Tibial nerve (tissue), 4 donors: ENCODE measurements at regions not wholly inside any gene's neighbourhood (a gene's known extent, or its start where the extent isn't known, plus 50 kb on each side); places are given as distances from the start of the nearest gene placed in this dataset.
"Not testable (repeated sequence)": the region's sequence is repeated elsewhere in the genome, so short reads cannot be mapped to it uniquely, and the experiment has no call there.

Experiments
- DNase-seq, 2 donors: peaks; one replicate each; pipeline ENCODE4 v3.0.0-alpha.2; 2019; ENCODE audit warnings: low spot score in 2 of 2
- H3K27ac ChIP-seq, 4 donors: fragments of 200-600 bp; sonication (generic) in 3 of 4; one replicate each; pipeline ENCODE4 v1.5.1; 2017 to 2019; ENCODE audit warnings: mild to moderate bottlenecking in 1 of 4
- H3K27me3 ChIP-seq, 2 donors: fragments of 200-600 bp; sonication (generic) in 1 of 2; one replicate each; pipeline versions ENCODE4 v1.5.1 to v1.6.0; 2017 to 2019
- H3K36me3 ChIP-seq, 3 donors: fragments of 200-600 bp; sonication (generic); one replicate each; pipeline ENCODE4 v1.5.1; 2018 to 2019
- H3K4me1 ChIP-seq, 4 donors: fragments of 200-600 bp; sonication (generic) in 3 of 4; one replicate each; pipeline ENCODE4 v1.5.1; 2017 to 2019
- H3K4me3 ChIP-seq, 4 donors: fragments of 200-600 bp; sonication (generic) in 3 of 4; one replicate each; pipeline ENCODE4 v1.5.1; 2017 to 2019; ENCODE audit warnings: mild to moderate bottlenecking in 1 of 4, moderate library complexity in 1 of 4
- H3K9me3 ChIP-seq, 4 donors: fragments of 200-600 bp; sonication (generic) in 3 of 4; one replicate each; pipeline ENCODE4 v1.5.1; 2017 to 2019
- CTCF ChIP-seq, 5 experiments: fragments of 200-600 bp in 3 of 5; fragments of 450-650 bp in 2 of 5; sonication (generic) in 3 of 5; IDR thresholded peaks; one replicate each; pipeline ENCODE4 v1.5.1; 2016 to 2019; ENCODE audit warnings: antibody characterized with exemption in 5 of 5, mild to moderate bottlenecking in 3 of 5, moderate library complexity in 2 of 5
- EP300 ChIP-seq, 2 donors: sonication (generic); formaldehyde crosslinking; IDR thresholded peaks; one replicate each; pipeline ENCODE4 v1.6.1; 2017; ENCODE audit warnings: antibody characterized with exemption in 2 of 2, mild to moderate bottlenecking in 1 of 2
- POLR2A ChIP-seq, 2 donors: fragments of 450-650 bp; IDR thresholded peaks; one replicate each; pipeline ENCODE4 v1.6.1; 2017; ENCODE audit warnings: antibody characterized with exemption in 2 of 2, mild to moderate bottlenecking in 2 of 2, moderate library complexity in 2 of 2
- WGBS, 2 donors: methylation state at CpG; one replicate each; pipeline ENCODE4 v1.1.5; 2018; 5-methylcytosine and 5-hydroxymethylcytosine counted together

DNA sequence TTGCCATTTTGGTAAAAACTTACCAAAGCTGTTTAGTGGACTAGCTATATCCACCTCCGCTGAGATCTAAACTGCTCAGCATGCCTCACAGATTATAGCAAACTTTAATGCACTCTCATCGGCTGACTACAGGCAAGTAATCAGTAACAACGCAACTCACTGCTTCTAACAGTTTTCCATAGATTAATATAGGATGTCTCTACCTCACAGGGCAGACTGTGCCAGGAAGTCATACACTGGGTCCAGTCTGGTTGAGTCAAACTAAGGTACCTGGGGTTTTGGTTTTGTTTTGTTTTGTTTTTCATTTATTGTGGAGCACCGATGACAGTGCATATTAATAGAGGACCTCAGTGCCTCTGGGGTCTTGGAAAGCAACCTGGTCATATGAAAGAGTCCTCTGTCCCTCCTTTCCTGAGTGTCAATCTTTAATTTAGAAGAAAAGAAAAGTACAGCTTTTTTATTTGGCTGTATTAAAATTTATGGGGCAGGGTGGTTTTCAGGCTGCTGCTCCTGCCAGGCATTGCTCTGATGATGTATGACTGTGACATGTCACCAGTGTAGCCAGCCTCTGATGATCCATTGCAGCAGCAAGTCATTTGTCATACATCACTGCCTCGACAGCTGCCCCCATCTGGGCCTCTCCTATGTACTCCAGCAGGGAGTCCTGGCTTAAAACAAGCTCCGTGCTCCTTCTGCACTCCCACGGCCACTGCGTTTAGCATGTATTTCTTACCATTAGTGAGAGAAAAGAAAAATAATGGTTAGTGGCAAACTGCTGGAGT lies 854.1 kb downstream of the KCNJ2 start:
- 45 to 48% methylated on average over 8 of the region's 8 CpGs for WGBS, 2 donors
- TF ChIP-seq EP300 (IDR thresholded peaks at IDR 0.05) (no peak), CTCF (IDR thresholded peaks at IDR 0.05) (no peak), POLR2A (IDR thresholded peaks at IDR 0.05) (no peak)
- Histone ChIP-seq H3K27ac (no peak overlapping the region), H3K4me3 (no peak overlapping the region), H3K4me1 (no peaks in the 10 kb centered on the region), H3K9me3 (no peaks in the 10 kb centered on the region), H3K27me3 (no peaks in the 10 kb centered on the region), H3K36me3 (no peaks in the 10 kb centered on the region)
- no peak for DNase-seq

- WGBS, 2 donors: 51 to 52% methylated on average over 3 of the region's 3 CpGs
- Histone ChIP-seq H3K4me1 (no peaks in the 10 kb centered on the region), H3K27ac (no peak overlapping the region), H3K9me3 (no peaks in the 10 kb centered on the region), H3K36me3 (no peaks in the 10 kb centered on the region), H3K27me3 (no peaks in the 10 kb centered on the region), H3K4me3 (no peak overlapping the region)
- TF ChIP-seq POLR2A (IDR thresholded peaks at IDR 0.05) (no peak), EP300 (IDR thresholded peaks at IDR 0.05) (no peak), CTCF (IDR thresholded peaks at IDR 0.05) (no peak)
- no peak for DNase-seq
These were observed 854.8 kb downstream of the KCNJ2 start for GRCh38 chr17:71024172-71024571.

DNA sequence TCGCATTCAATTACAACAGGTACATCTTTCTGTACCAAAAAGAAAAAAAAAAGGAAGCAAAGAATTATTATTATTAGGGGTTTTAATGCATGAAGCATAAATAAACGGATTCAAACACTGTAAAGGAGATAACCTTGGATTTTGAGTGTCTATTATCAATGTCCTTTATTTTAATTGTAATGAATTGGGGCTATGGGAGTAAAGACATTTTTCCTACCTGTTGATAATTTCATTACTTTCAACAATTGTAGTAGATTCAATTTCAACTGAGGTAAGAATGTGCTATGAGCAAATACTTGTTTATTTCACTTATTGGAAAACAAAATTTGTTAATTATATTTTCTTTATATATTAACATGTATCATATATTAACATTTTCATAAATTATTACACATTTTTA lies 855.6 kb downstream of the KCNJ2 start:
- DNase-seq: no peak
- 75 to 82% methylated on average over 2 of the region's 2 CpGs for WGBS, 2 donors
- H3K36me3 ChIP-seq: no peaks in the 10 kb centered on the region
- no peaks in the 10 kb centered on the region for H3K27me3 ChIP-seq
- H3K4me3 ChIP-seq: no peak overlapping the region
- H3K9me3 ChIP-seq: no peaks in the 10 kb centered on the region
- H3K27ac ChIP-seq: no peak overlapping the region
- H3K4me1 ChIP-seq: no peaks in the 10 kb centered on the region
- no peak for TF ChIP-seq POLR2A (IDR thresholded peaks at IDR 0.05)
- TF ChIP-seq CTCF (IDR thresholded peaks at IDR 0.05): no peak
- TF ChIP-seq EP300 (IDR thresholded peaks at IDR 0.05): no peak

DNA sequence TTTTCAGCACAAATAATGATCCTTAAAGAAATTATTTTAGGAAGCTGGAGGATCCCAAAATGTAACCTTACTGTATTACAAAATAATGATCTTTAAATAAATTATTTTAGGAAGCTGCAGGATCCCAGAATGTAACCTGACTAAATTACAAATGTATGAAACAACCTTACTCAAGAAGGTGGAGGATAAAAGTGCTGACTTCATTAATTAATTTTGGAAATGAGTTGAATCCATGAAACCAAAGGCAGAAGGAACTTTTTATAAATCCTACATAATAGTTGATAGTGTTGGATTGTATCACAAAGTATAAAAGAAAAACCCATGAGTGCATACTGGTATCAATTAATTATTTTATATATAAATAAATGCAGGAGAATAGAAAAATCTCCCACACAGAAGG lies 859.9 kb downstream of the KCNJ2 start:
- H3K27ac ChIP-seq: no peak overlapping the region
- no peak for TF ChIP-seq EP300 (IDR thresholded peaks at IDR 0.05)
- no peak overlapping the region for H3K4me3 ChIP-seq
- no peaks in the 10 kb centered on the region for H3K9me3 ChIP-seq
- no peak for DNase-seq
- no peaks in the 10 kb centered on the region for H3K4me1 ChIP-seq
- H3K27me3 ChIP-seq: no peaks in the 10 kb centered on the region
- no peaks in the 10 kb centered on the region for H3K36me3 ChIP-seq

GRCh38 chr17:71031286-71031685 lies 862.0 kb downstream of the KCNJ2 start:
- H3K27me3 ChIP-seq, H3K36me3 ChIP-seq, H3K9me3 ChIP-seq, DNase-seq, H3K27ac ChIP-seq, H3K4me1 ChIP-seq, H3K4me3 ChIP-seq: not testable (repeated sequence)
- 85 to 92% methylated on average over 2 of the region's 2 CpGs for WGBS, 2 donors

DNA sequence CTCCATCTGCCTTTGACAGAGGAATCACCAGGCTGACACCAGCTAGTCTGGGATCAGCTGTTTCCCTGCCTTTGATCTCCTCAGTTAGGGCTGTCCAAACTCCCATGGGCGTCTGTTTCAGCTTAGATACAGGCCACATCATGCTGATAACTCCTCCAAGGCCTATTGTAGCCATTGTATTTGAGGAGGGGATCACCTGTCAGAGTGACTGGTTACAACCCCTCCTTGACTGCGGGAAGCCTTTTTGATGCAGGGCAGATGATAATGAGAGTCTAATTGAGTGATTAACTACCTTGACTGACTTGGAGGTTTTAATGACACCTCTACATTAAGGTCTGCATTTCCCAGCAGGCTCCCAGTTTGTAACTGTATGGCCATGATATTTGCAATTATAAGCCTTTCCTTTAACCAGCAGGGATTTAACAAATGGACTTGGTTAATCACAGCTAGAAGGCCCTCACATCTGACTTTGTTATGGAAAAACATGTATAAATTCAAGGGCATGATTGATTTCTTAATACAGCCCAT lies 863.5 kb downstream of the KCNJ2 start:
- Histone ChIP-seq H3K27ac (no peak overlapping the region), H3K36me3 (no peaks in the 10 kb centered on the region), H3K9me3 (no peaks in the 10 kb centered on the region), H3K4me3 (no peak overlapping the region), H3K27me3 (no peaks in the 10 kb centered on the region), H3K4me1 (no peaks in the 10 kb centered on the region)
- DNase-seq: no peak
- WGBS, 2 donors: 50 to 63% methylated on average over 2 of the region's 2 CpGs
- no peak for TF ChIP-seq EP300 (IDR thresholded peaks at IDR 0.05)
- TF ChIP-seq POLR2A (IDR thresholded peaks at IDR 0.05): no peak
- TF ChIP-seq CTCF (IDR thresholded peaks at IDR 0.05): no peak
